Small intestine (tissue), 7 donors: ENCODE measurements at regions not wholly inside any gene's neighbourhood (a gene's known extent, or its start where the extent isn't known, plus 50 kb on each side); places are given as distances from the start of the nearest gene placed in this dataset.
"Not testable (repeated sequence)": the region's sequence is repeated elsewhere in the genome, so short reads cannot be mapped to it uniquely, and the experiment has no call there.

Source experiments
- DNase-seq, 2 donors: peaks; one replicate each; pipeline versions ENCODE4 v3.0.0 to v3.0.0-alpha.2; 2013
- FAIRE-seq: peaks from 2 replicates; lab custom pipeline; 2012; peaks lifted over from hg19 to GRCh38; lab: Jason Lieb, UNC
- H3K27ac ChIP-seq, 3 donors: one replicate each; pipeline ENCODE4 v1.5.1; 2013; ENCODE audit warnings: low read length in 2 of 3, mild to moderate bottlenecking in 2 of 3, control low read depth in 1 of 3, inconsistent platforms in 1 of 3, low read depth in 1 of 3, moderate library complexity in 1 of 3
- H3K27me3 ChIP-seq, 3 donors: one replicate each; pipeline ENCODE4 v1.6.1; 2013; ENCODE audit warnings: low read length in 3 of 3, inconsistent platforms in 1 of 3; ENCODE audit not compliant: control insufficient read depth in 3 of 3, insufficient read depth in 3 of 3
- H3K36me3 ChIP-seq, 3 donors: one replicate each; pipeline ENCODE4 v1.6.1; 2013; ENCODE audit warnings: low read length in 3 of 3, inconsistent platforms in 1 of 3, low read depth in 1 of 3, mild to moderate bottlenecking in 1 of 3, moderate library complexity in 1 of 3; ENCODE audit not compliant: control insufficient read depth in 3 of 3, insufficient read depth in 2 of 3
- H3K4me1 ChIP-seq, 3 donors: one replicate each; pipeline ENCODE4 v1.6.1; 2013; ENCODE audit warnings: low read length in 2 of 3, inconsistent platforms in 1 of 3, low read depth in 1 of 3, mild to moderate bottlenecking in 1 of 3, moderate library complexity in 1 of 3; ENCODE audit not compliant: control insufficient read depth in 3 of 3, insufficient read depth in 2 of 3
- H3K4me3 ChIP-seq, 3 donors: one replicate each; pipeline ENCODE4 v1.5.1; 2013; ENCODE audit warnings: low read length in 3 of 3, control low read depth in 1 of 3, inconsistent platforms in 1 of 3, low read depth in 1 of 3, mild to moderate bottlenecking in 1 of 3, moderate library complexity in 1 of 3
- H3K9me3 ChIP-seq, 2 donors: one replicate each; pipeline ENCODE4 v1.6.1; 2013; ENCODE audit warnings: low read depth in 1 of 2, low read length in 1 of 2; ENCODE audit not compliant: control insufficient read depth in 2 of 2, insufficient read depth in 1 of 2
- WGBS, 3 donors: extraction: QIAGEN DNeasy Blood & Tissue Kit; methylation state at CpG; one replicate each; pipeline ENCODE4 v1.1.7; 2013; 5-methylcytosine and 5-hydroxymethylcytosine counted together
- donor health status: healthy with polysubstance abuse.
- donor health status: control.
- donor health status: control.
- donor health status: Bipolar disorder and iron deficiency.
- donor health status: healthy.

DNA sequence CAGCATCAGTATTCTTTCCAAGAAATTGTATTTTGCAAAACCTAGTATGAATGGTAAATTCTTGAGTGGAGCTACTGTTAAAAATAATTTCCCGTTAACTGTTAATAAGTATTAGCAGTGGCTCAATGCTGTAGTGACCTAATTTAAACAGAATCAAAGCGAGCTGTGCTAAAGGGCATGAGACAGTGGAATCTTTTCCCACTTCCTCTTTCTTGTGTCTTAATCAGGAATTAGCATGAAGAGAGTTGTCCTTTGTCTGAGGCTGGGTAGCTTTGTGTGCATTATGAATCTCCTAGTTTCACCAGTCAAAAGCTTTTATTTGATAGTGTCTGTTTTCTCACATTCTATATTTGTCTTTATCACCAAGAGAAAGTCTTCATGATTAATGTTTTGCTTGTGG is 298.8 kb upstream of the GCFC2 start:
- H3K4me3 ChIP-seq, result no peak overlapping the region
- H3K4me1 ChIP-seq, result no peaks in the 10 kb centered on the region
- no peaks in the 10 kb centered on the region for H3K9me3 ChIP-seq
- no peaks in the 10 kb centered on the region for H3K36me3 ChIP-seq
- H3K27ac ChIP-seq, result no peak overlapping the region
- 69 to 76% (median 69%) methylated on average over 2 of the region's 2 CpGs for WGBS, 3 donors
- no peaks in the 10 kb centered on the region for H3K27me3 ChIP-seq
- FAIRE-seq (no peak), DNase-seq (no peak)

DNA sequence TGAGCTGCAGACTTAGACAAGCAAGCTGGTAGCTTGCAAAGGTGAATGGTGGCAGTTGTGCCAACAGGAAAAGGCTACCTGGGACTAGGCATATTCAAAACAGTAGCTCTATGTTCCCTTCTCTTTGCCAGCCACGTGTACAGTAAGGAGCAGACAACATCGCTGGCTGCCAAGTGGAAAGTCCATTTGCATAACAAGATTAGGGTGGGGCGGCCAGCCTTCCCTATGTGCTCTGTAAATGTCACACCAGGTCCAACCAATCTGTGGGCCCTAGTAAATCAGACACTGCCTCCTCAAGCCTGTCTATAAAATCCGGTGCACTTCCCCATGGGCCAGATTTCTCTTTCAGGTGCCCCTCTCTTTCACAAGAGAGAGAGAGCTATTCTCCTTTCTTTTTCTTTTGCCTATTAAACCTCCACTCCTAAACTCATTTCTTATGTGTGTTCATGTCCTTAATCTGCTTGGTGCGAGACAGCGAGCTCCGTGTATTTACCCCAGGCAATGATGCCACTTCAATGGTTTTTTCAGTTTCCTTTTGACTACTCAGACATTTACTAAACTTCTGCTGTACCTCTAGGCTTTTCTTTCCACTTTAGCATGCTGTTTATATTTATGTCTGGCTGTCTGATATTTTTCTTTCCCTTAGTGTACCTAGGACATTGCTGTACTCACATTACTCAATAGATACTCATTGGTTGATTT is 297.4 kb upstream of the GCFC2 start:
- no peak overlapping the region for H3K4me3 ChIP-seq
- no peak overlapping the region for H3K27ac ChIP-seq
- no peaks in the 10 kb centered on the region for H3K4me1 ChIP-seq
- FAIRE-seq, result no peak
- H3K27me3 ChIP-seq, result no peaks in the 10 kb centered on the region
- 19 to 55% (median 31%) methylated on average over 7 of the region's 7 CpGs for WGBS, 3 donors
- H3K9me3 ChIP-seq, result no peaks in the 10 kb centered on the region
- DNase-seq, result peak; percentile 15 to 77
- no peaks in the 10 kb centered on the region for H3K36me3 ChIP-seq

DNA sequence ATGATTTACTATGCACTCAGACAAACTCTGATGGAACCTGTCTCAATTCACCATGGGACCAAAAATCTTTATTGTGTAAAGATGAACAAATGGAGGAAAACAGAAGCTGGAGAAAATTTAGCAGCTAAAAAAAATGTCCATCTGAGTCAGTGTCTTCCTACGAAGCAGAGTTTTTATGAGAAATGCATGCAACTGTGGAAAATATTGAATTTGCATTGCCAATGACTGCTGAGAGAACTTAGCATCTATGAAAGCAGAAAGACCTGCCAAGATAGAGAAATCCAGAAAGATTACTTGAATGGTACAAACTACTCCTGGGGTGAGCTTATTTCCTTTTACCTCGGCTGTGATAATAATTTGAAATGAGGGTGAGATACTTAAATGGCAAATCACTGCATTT is 289.7 kb upstream of the GCFC2 start:
- Histone ChIP-seq H3K27me3 (no peaks in the 10 kb centered on the region), H3K27ac (no peak overlapping the region), H3K4me3 (no peak overlapping the region), H3K9me3 (peaks cover 0 to 2% of the 10 kb centered on the region in 2 donors), H3K4me1 (no peaks in the 10 kb centered on the region), H3K36me3 (no peaks in the 10 kb centered on the region)
- FAIRE-seq, result no peak
- DNase-seq, result no peak
- 63 to 89% (median 74%) methylated on average over 2 of the region's 2 CpGs for WGBS, 3 donors

GRCh38 chr2:75998451-75998850 is 287.7 kb upstream of the GCFC2 start:
- H3K4me3 ChIP-seq, result no peak overlapping the region

DNA sequence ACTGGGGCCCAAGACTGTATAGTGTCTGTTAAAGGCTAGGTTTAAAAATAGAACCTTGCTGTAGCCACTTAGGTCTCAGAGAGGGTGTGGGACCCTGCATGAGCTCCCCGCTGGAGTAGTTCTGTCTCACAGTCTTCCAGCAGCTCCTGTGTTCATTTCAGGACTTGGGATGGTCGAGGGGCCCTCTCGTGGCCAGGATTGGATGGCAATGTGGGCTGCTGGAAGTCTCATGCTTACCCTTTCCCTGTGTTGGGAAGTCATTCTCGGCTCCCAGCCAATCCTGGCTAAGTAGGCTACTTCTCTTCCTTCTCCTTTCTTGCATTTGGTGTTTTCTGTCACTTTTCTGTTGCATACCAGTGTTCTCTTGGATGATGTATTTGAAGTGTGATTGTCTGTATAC is 284.0 kb upstream of the GCFC2 start:
- H3K4me1 ChIP-seq, result no peaks in the 10 kb centered on the region
- no peak for FAIRE-seq
- H3K27ac ChIP-seq, result no peak overlapping the region
- no peak overlapping the region for H3K4me3 ChIP-seq
- no peak for DNase-seq
- peaks cover 0 to 13% of the 10 kb centered on the region in 2 donors for H3K9me3 ChIP-seq
- H3K36me3 ChIP-seq, result no peaks in the 10 kb centered on the region
- H3K27me3 ChIP-seq, result no peaks in the 10 kb centered on the region
- WGBS, 3 donors, result 55 to 68% (median 57%) methylated on average over 4 of the region's 4 CpGs

More at GRCh38 chr2:75998451-75998850, 287.7 kb upstream of the GCFC2 start:
- Histone ChIP-seq H3K27ac (no peak overlapping the region), H3K4me1 (no peaks in the 10 kb centered on the region), H3K27me3 (no peaks in the 10 kb centered on the region), H3K9me3 (peaks cover 0 to 15% of the 10 kb centered on the region in 2 donors), H3K36me3 (no peaks in the 10 kb centered on the region)
- 83 to 90% (median 85%) methylated on average over 2 of the region's 2 CpGs for WGBS, 3 donors
- DNase-seq (no peak), FAIRE-seq (no peak)

- H3K36me3 ChIP-seq, FAIRE-seq: not testable (repeated sequence)
Observed at GRCh38 chr2:75988622-75989021, 277.9 kb upstream of the GCFC2 start.

DNA sequence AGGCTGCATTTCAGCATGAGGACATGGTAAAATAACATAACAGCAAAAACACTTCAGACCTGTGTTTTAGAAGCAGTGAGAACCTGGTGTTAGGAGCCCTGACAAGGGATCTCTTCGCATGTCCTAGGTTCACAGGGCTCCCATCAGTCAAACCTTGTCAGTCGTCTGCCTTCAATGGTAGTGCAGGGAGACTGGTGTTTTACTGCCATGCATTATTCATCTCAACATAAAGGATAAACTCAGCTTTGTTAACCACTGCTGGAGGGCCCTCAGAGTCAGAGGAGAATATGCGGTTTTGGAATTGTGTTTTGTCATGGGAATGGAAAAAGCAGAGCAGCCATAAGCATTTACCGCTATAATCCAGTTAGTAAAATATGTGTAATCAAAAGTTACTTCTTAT is 275.9 kb upstream of the GCFC2 start:
- H3K9me3 ChIP-seq, result peaks cover 0 to 9% of the 10 kb centered on the region in 2 donors
- DNase-seq (no peak), FAIRE-seq (no peak)
- no peaks in the 10 kb centered on the region for H3K27me3 ChIP-seq
- no peaks in the 10 kb centered on the region for H3K4me1 ChIP-seq
- H3K4me3 ChIP-seq, result no peak overlapping the region
- H3K27ac ChIP-seq, result no peak overlapping the region
- H3K36me3 ChIP-seq, result no peaks in the 10 kb centered on the region
- WGBS, 3 donors, result 67 to 76% (median 69%) methylated on average over 4 of the region's 4 CpGs

More at GRCh38 chr2:75988622-75989021, 277.9 kb upstream of the GCFC2 start:
- H3K4me3 ChIP-seq, H3K27me3 ChIP-seq, H3K27ac ChIP-seq, DNase-seq, H3K4me1 ChIP-seq: not testable (repeated sequence)
- 55 to 89% (median 79%) methylated on average over 5 of the region's 5 CpGs for WGBS, 3 donors
- H3K9me3 ChIP-seq, result peaks cover 0 to 10% of the 10 kb centered on the region in 2 donors

DNA sequence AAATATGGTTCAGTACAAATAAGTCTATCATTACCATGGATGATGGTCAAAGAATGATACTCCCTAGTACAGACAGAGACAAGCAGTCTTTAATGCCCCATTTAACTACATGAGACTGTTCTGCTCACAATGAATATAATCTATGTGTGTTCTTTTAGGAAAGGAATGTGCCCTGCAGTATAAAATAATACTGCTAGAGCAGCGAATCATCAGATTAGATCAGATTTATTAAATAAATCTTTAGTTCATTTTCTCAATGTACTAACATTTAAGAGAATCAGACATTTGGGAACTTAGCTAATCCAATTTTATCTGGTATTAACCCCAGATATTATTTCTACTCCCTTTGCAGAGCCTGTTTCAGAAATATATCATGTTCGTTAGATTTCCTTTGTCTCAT is 272.0 kb upstream of the GCFC2 start:
- Histone ChIP-seq H3K36me3 (no peaks in the 10 kb centered on the region), H3K4me1 (no peaks in the 10 kb centered on the region), H3K27ac (no peak overlapping the region), H3K9me3 (no peaks in the 10 kb centered on the region), H3K4me3 (no peak overlapping the region), H3K27me3 (no peaks in the 10 kb centered on the region)
- no peak for DNase-seq
- WGBS, 3 donors, result 70 to 86% (median 78%) methylated on average over 2 of the region's 2 CpGs
- no peak for FAIRE-seq

- Histone ChIP-seq H3K36me3 (no peaks in the 10 kb centered on the region), H3K27ac (no peak overlapping the region), H3K4me3 (no peak overlapping the region), H3K4me1 (no peaks in the 10 kb centered on the region), H3K9me3 (peaks cover 0 to 4% of the 10 kb centered on the region in 2 donors), H3K27me3 (no peaks in the 10 kb centered on the region)
- no peak for DNase-seq
- WGBS, 3 donors, result 62 to 88% (median 73%) methylated on average over 2 of the region's 2 CpGs
- FAIRE-seq, result no peak
Observed at GRCh38 chr2:75964646-75965045, 253.9 kb upstream of the GCFC2 start.
